HepG2 (cell line): ENCODE measurements at regions not wholly inside any gene's neighbourhood (a gene's known extent, or its start where the extent isn't known, plus 50 kb on each side); places are given as distances from the start of the nearest gene placed in this dataset.

Experiments
- ATAC-seq: fragments of 200-7000 bp; cut with Tn5 transposase; 3 replicates; pipeline ENCODE4 v1.9.1; 2020; ENCODE audit warnings: mild to moderate bottlenecking, moderate library complexity
- BruUV-seq: library from RNA; stranded (reverse); fragments of 400-500 nt; replicated peaks from 2 replicates; lab custom pipeline; 2021; lab: Mats Ljungman, UMichigan
- CTCF ChIA-PET: fragments of 300-600 bp; formaldehyde crosslinking; extraction: SDS; loops from one replicate; lab custom pipeline; 2021; ENCODE audit warnings: low total read pairs, inconsistent platforms, low intra/inter-chr PET ratio; lab: Yijun Ruan, JAX
- POLR2A ChIA-PET: fragments of 350-600 bp; sonication (Branson Sonifier 250); formaldehyde crosslinking; loops from one replicate; lab custom pipeline; 2020; ENCODE audit warnings: antibody characterized with exemption, inconsistent platforms; lab: Yijun Ruan, JAX
- DNase-seq: peaks from one replicate; pipeline ENCODE4 v3.0.0-alpha.2; 2015; ENCODE audit warnings: low spot score
- FAIRE-seq: peaks from 3 replicates; lab custom pipeline; 2011; peaks lifted over from hg19 to GRCh38; lab: Jason Lieb, UNC
- H2AFZ ChIP-seq: one replicate; pipeline ENCODE4 v1.6.1; 2011; ENCODE audit warnings: low read length, inconsistent platforms
- H3K27ac ChIP-seq: fragments of 300-600 bp; 3 replicates; pipeline ENCODE4 v1.8.0; 2011; ENCODE audit warnings: mixed run types, mild to moderate bottlenecking, mixed read lengths, low read length, inconsistent platforms; ENCODE audit not compliant: insufficient read depth; ENCODE audit errors: extremely low read length
- H3K27me3 ChIP-seq, 2 experiments: fragments of 200-600 bp in 1 of 2; 2 replicates in 1 of 2; 3 replicates in 1 of 2; pipeline versions ENCODE4 v1.6.0 to v1.8.0; 2011; ENCODE audit warnings: low read length in 2 of 2, mild to moderate bottlenecking in 2 of 2, moderate library complexity in 2 of 2, inconsistent platforms in 1 of 2; ENCODE audit not compliant: insufficient read depth in 2 of 2, control insufficient read depth in 1 of 2
- H3K36me3 ChIP-seq, 2 experiments: fragments of 200-600 bp in 1 of 2; replicated peaks in 1 of 2; 2 replicates in 1 of 2; 3 replicates in 1 of 2; pipeline versions ENCODE4 v1.5.1 to v1.8.0; 2011; ENCODE audit warnings: low read length in 2 of 2, inconsistent platforms in 1 of 2; ENCODE audit not compliant: insufficient read depth in 2 of 2, control insufficient read depth in 1 of 2
- H3K4me1 ChIP-seq: 2 replicates; pipeline ENCODE4 v1.5.1; 2012; ENCODE audit warnings: low read length, inconsistent platforms; ENCODE audit not compliant: insufficient read depth
- H3K4me2 ChIP-seq: 2 replicates; pipeline ENCODE4 v1.6.0; 2011; ENCODE audit warnings: low read depth, low read length, inconsistent platforms
- H3K4me3 ChIP-seq, 3 experiments: fragments of 200-600 bp in 1 of 3; sonication (generic), shearing (Covaris generic) in 1 of 3; replicated peaks in 1 of 3; 2 replicates each; pipeline ENCODE4 v1.5.1; 2011 to 2016; ENCODE audit warnings: low read length in 3 of 3, inconsistent platforms in 2 of 3, low read depth in 2 of 3, mild to moderate bottlenecking in 2 of 3, control low read depth in 1 of 3, mixed read lengths in 1 of 3; ENCODE audit not compliant: insufficient read depth in 1 of 3
- H3K79me2 ChIP-seq: one replicate; pipeline ENCODE4 v1.6.1; 2011; ENCODE audit warnings: low read length, inconsistent platforms; ENCODE audit not compliant: insufficient read depth
- H3K9ac ChIP-seq: 2 replicates; pipeline ENCODE4 v1.6.0; 2011; ENCODE audit warnings: mild to moderate bottlenecking, low read depth, low read length, inconsistent platforms; ENCODE audit not compliant: insufficient read depth
- H3K9me3 ChIP-seq: 2 replicates; pipeline ENCODE4 v1.5.1; 2012; ENCODE audit warnings: mild to moderate bottlenecking, low read length
- H4K20me1 ChIP-seq: 2 replicates; pipeline ENCODE4 v1.6.0; 2011; ENCODE audit warnings: inconsistent platforms, mild to moderate bottlenecking, low read length, moderate library complexity; ENCODE audit not compliant: insufficient read depth
- IRX3 ChIP-seq: sonication (generic); formaldehyde crosslinking; IDR thresholded peaks from 2 replicates; pipeline ENCODE4 v1.8.1; 2023; ENCODE audit warnings: mild to moderate bottlenecking, low read depth, missing genetic modification reagents, borderline replicate concordance
- NFKB2 ChIP-seq: sonication (generic); formaldehyde crosslinking; IDR thresholded peaks from 2 replicates; pipeline ENCODE4 v1.4.0; 2020; ENCODE audit warnings: missing genetic modification reagents, borderline replicate concordance
- ZFP91 ChIP-seq: sonication (generic); formaldehyde crosslinking; IDR thresholded peaks from 2 replicates; pipeline ENCODE4 v1.9.0; 2022; ENCODE audit warnings: missing genetic modification reagents, mild to moderate bottlenecking, borderline replicate concordance
- ZMAT5 ChIP-seq: sonication (generic); formaldehyde crosslinking; IDR thresholded peaks from 2 replicates; pipeline ENCODE4 v1.5.0; 2020; ENCODE audit warnings: mild to moderate bottlenecking, low read depth, missing genetic modification reagents, borderline replicate concordance
- ZNF280B ChIP-seq: sonication (generic); formaldehyde crosslinking; IDR thresholded peaks from 2 replicates; pipeline ENCODE4 v1.5.0; 2020; ENCODE audit warnings: missing genetic modification reagents, mild to moderate bottlenecking, borderline replicate concordance
- ZNF646 ChIP-seq: sonication (generic); formaldehyde crosslinking; IDR thresholded peaks from 2 replicates; pipeline ENCODE4 v1.9.0; 2021; ENCODE audit warnings: mild to moderate bottlenecking, missing genetic modification reagents
- WGBS: methylation state at CpG from one replicate; pipeline ENCODE4 v1.1.6; 2017; ENCODE audit warnings: low lambda C conversion rate; 5-methylcytosine and 5-hydroxymethylcytosine counted together
- in situ Hi-C: cut with HindIII; loops from 2 replicates; pipeline ENCODE4 v1.10.0; 2017; ENCODE audit warnings: low pct_unique_long_range_greater_than_20kb; ENCODE audit not compliant: extremely low pct_ligation_motif_present
- intact Hi-C: fragments of 100-400 bp; cut with micrococcal nuclease; formaldehyde crosslinking; loops from one replicate; pipeline ENCODE4 v1.10.0; 2022; ENCODE audit not compliant: unreplicated experiment
- TF ChIP-seq, protein P1 (sequence below): sonication (generic); formaldehyde crosslinking; IDR thresholded peaks from 2 replicates; pipeline ENCODE4 v1.5.1; 2020; ENCODE audit warnings: missing genetic modification reagents, mild to moderate bottlenecking, borderline replicate concordance

DNA sequence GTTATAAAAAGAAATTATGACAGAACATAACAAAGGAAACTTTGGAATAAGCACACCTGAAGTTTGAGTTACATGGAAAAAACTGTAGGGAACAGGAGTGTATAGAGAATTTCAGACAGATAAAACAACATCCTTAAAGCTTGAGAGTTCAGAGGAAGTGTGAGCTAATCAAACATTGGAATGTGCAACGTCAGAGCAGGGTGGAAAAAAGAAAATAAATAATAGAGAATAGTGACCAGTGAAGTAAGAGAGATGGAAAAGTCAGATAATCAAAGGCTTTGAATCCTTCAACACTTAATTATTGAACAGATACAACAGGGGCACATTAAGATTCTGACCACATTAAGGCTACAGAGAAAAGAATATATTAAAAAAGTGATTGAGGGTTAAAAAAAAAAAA is 128.5 kb upstream of the CDH10 start:
- DNase-seq (no peak), FAIRE-seq (no peak), ATAC-seq (no peak)
- no peaks in the 10 kb centered on the region for H3K79me2 ChIP-seq
- H3K4me1 ChIP-seq, result no peaks in the 10 kb centered on the region
- no peaks in the 10 kb centered on the region for H3K27me3 ChIP-seq
- no peaks in the 10 kb centered on the region for H4K20me1 ChIP-seq
- H3K4me3 ChIP-seq, result no peak overlapping the region
- in situ Hi-C loops, result no loop called here
- 3% methylated on average over 1 of the region's 1 CpG for WGBS
- no peak overlapping the region for H2AFZ ChIP-seq
- H3K4me2 ChIP-seq, result no peak overlapping the region
- TF ChIP-seq ZMAT5 (CRISPR knock-in tag) (no peak), ZFP91 (CRISPR knock-in tag) (no peak), IRX3 (CRISPR knock-in tag) (no peak), ZNF280B (CRISPR knock-in tag) (no peak), NFKB2 (CRISPR knock-in tag) (no peak), ZNF646 (CRISPR knock-in tag) (no peak)
- TF ChIP-seq, protein P1, sequence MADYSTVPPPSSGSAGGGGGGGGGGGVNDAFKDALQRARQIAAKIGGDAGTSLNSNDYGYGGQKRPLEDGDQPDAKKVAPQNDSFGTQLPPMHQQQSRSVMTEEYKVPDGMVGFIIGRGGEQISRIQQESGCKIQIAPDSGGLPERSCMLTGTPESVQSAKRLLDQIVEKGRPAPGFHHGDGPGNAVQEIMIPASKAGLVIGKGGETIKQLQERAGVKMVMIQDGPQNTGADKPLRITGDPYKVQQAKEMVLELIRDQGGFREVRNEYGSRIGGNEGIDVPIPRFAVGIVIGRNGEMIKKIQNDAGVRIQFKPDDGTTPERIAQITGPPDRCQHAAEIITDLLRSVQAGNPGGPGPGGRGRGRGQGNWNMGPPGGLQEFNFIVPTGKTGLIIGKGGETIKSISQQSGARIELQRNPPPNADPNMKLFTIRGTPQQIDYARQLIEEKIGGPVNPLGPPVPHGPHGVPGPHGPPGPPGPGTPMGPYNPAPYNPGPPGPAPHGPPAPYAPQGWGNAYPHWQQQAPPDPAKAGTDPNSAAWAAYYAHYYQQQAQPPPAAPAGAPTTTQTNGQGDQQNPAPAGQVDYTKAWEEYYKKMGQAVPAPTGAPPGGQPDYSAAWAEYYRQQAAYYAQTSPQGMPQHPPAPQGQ (CRISPR knock-in tag), result no peak
- no peak overlapping the region for H3K9ac ChIP-seq
- ChIA-PET CTCF (no interaction called here), POLR2A (no interaction called here)
- BruUV-seq, result no TSS peak
- intact Hi-C loops, result no loop called here
- no peak overlapping the region for H3K27ac ChIP-seq
- H3K36me3 ChIP-seq, result no peaks in the 10 kb centered on the region
- peaks cover 10% of the 10 kb centered on the region for H3K9me3 ChIP-seq
